Epithelial cell of proximal tubule (primary cell): ENCODE measurements at regions not wholly inside any gene's neighbourhood (a gene's known extent, or its start where the extent isn't known, plus 50 kb on each side); places are given as distances from the start of the nearest gene placed in this dataset.

ENCODE experiments used
- DNase-seq: peaks from one replicate; pipeline ENCODE4 v3.0.0-alpha.2; 2011; ENCODE audit warnings: low read depth
- H3K4me3 ChIP-seq: 2 replicates; pipeline ENCODE4 v1.5.1; 2011; ENCODE audit warnings: low read depth, mild to moderate bottlenecking, low read length
- CTCF ChIP-seq: conservative IDR thresholded peaks from 2 replicates; pipeline ENCODE4 v1.5.1; 2012; ENCODE audit warnings: low read depth, mild to moderate bottlenecking, low read length

- H3K4me3 ChIP-seq: no peak overlapping the region
- no peak for DNase-seq
- no peak for TF ChIP-seq CTCF
Measured at GRCh38 chr18:41842886-41843285, 112.1 kb upstream of the PIK3C3 start.

- DNase-seq: no peak
- H3K4me3 ChIP-seq: no peak overlapping the region
- TF ChIP-seq CTCF: no peak
Measured at GRCh38 chr18:41829647-41830516, 125.2 kb upstream of the PIK3C3 start.

- DNase-seq: no peak
- no peak for TF ChIP-seq CTCF
- H3K4me3 ChIP-seq: no peak overlapping the region
Measured at GRCh38 chr18:41828137-41828536, 126.9 kb upstream of the PIK3C3 start.

- no peak for TF ChIP-seq CTCF
- DNase-seq: no peak
- H3K4me3 ChIP-seq: no peak overlapping the region
Measured at GRCh38 chr18:41820784-41821183, 134.2 kb upstream of the PIK3C3 start.

GRCh38 chr18:41818381-41819355, 136.4 kb upstream of the PIK3C3 start:
- no peak for DNase-seq
- H3K4me3 ChIP-seq: no peak overlapping the region
- no peak for TF ChIP-seq CTCF

GRCh38 chr18:41814651-41815050, 140.4 kb upstream of the PIK3C3 start:
- DNase-seq: no peak
- no peak overlapping the region for H3K4me3 ChIP-seq
- TF ChIP-seq CTCF: no peak
